Epithelial cell of esophagus (primary cell): ENCODE measurements at regions not wholly inside any gene's neighbourhood (a gene's known extent, or its start where the extent isn't known, plus 50 kb on each side); places are given as distances from the start of the nearest gene placed in this dataset.

Experiments used
- DNase-seq: peaks from one replicate; pipeline ENCODE4 v3.0.0; 2010; ENCODE audit warnings: low read depth
- H3K4me3 ChIP-seq: 2 replicates; pipeline ENCODE4 v1.5.1; 2011; ENCODE audit warnings: mild to moderate bottlenecking, low read length, control low read depth
- TF ChIP-seq, protein P1 (sequence below): IDR thresholded peaks from 2 replicates; pipeline ENCODE4 v1.5.1; 2011; ENCODE audit warnings: low read depth, mild to moderate bottlenecking, low read length, control low read depth, inconsistent platforms; ENCODE audit not compliant: insufficient read depth; ENCODE audit errors: missing control alignments

DNA sequence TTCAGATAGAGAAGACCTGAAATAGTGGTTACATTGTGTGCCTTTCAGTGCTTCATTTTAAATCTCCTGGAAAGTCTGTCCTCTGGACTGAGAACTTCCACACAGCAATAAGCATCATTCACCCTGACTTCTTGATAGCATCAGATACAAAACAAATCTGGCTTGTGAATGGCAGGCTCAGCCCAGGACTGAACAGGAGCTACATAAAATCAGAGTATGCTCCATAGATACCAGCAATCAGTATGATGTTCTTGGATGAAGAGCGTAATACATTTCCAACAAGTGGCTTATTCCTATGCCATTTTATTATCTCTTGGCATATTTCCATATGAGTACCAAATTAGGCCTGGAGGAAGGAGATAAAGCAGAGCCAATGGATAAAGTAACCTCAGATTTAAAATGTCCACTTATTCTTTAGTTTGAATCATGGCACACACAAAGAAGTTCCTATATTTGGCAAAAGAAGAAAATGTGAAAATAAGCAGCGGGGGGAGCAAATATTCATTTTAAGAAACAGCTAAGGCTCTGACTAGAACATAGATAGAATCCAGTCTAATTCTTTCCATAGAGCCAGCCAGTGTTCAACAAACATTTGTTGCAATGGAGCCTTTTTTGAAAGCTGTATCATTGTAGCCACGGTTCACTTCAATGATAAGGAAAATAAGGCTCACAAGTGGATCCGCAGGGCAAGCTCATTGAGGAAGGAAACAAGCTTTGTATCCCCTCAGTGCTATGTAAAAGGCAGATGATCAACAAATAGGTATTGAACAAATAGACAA, 230.8 kb upstream of the CHAC2 start:
- no peak for DNase-seq
- H3K4me3 ChIP-seq: no peak overlapping the region
- TF ChIP-seq, protein P1, sequence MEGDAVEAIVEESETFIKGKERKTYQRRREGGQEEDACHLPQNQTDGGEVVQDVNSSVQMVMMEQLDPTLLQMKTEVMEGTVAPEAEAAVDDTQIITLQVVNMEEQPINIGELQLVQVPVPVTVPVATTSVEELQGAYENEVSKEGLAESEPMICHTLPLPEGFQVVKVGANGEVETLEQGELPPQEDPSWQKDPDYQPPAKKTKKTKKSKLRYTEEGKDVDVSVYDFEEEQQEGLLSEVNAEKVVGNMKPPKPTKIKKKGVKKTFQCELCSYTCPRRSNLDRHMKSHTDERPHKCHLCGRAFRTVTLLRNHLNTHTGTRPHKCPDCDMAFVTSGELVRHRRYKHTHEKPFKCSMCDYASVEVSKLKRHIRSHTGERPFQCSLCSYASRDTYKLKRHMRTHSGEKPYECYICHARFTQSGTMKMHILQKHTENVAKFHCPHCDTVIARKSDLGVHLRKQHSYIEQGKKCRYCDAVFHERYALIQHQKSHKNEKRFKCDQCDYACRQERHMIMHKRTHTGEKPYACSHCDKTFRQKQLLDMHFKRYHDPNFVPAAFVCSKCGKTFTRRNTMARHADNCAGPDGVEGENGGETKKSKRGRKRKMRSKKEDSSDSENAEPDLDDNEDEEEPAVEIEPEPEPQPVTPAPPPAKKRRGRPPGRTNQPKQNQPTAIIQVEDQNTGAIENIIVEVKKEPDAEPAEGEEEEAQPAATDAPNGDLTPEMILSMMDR: no peak

DNA sequence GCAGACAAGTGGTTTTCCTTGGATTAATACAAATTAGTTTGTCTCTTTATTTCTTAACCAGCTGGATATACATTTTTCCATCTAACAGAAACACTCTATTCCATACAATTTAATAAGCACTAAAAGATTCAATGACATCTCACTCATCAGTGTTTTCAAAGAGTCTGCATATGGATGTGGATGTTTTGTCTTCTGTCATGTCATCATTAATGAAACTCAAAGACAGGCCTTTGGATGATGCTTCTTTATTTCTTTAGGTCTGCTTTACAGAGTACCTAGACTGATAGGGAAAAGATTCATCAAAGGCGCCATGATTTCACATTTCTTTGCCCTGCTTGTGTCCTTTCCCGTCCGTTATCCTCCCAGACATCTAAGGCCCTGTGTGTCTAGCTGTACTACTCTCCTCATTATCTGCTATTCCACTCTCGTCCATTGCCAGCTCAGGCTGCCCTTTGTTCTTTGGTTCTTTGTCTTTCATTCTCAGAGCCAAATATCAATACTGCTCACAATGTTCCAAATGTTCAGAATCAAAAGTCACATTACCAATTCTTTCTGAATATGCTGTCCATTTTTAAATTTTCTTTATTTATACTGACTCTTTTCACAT, 232.3 kb upstream of the CHAC2 start:
- TF ChIP-seq, protein P1: no peak
- no peak for DNase-seq
- H3K4me3 ChIP-seq: no peak overlapping the region

DNA sequence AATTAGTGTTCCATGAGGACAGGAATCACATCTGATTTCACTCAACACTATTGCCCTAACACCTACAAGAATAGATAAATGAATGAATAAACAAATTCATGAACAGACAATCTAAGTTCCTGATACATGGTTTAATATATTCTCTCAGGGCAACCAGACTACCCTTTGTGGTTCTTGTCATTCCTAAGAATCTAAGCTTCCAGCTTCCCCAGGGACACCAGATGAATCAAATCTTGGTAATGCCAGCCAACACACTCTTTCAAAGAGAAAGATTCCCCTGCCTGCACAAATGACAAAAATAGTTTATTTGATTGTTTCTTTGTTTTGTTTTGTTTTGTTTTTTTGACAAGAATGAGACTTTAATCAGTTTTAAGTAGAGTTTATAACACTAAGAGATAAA, 237.5 kb upstream of the CHAC2 start:
- no peak overlapping the region for H3K4me3 ChIP-seq
- TF ChIP-seq, protein P1: no peak
- no peak for DNase-seq

DNA sequence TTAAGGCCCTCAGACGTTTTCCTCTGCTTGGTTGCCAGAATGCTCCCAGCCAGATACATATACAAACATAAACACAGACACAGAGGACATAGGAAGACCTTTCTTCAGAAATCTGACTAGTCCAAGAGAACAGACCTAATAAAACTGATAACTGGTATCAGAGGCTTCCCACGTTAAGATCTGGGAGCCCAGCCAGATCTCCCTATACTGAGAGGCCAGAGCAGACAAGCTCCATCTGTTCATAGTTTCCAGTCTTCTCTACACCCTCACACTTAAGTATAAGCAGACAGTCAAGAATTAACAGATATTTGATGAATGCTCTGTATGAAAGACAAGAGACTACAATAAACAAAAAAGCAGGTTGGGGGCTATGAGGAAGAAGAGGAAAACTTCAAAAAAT, 240.5 kb upstream of the CHAC2 start:
- no peak overlapping the region for H3K4me3 ChIP-seq
- TF ChIP-seq, protein P1: no peak
- no peak for DNase-seq

DNA sequence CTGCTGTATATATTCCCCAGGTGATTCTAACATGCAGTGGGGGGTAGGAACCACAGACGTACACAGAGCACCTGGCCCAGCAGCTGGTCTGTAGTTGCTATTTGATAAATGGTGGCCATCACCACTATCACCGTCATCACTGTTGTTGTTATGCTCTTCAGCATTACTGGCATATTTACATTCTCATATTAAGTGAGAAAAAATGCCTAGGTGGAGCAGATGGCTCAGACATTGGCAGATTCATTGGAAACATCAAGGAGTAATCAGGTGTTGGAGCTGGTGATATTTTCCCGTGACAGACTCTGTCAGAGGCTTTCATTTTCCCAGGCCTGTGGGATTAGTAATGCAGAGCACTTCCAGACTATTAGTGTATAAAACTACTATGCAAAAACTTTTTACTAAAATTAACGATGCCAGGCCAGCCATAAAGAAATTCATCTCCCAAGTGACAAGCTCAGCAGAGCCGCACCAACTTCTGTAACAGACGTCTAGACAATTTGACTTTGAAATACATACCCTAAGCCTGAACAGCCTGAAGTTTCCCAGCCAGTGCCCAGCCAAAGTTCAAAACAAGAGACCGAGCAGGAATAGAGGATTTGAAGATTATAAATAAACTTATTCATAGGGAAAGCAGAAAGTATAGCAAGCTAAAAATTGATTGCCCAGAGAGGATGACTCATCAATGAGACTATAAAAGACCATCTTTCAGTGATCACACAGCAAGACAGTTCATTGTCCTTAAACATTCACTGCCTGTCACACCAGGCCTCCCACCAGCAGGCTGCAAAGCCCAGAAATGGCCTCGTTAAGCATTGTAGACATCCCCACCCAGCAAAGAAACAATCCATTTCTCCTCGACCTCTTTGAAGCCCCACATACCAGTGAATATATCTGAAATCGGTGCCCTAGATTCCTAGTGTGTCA, 247.4 kb upstream of the CHAC2 start:
- DNase-seq: no peak
- TF ChIP-seq, protein P1: no peak
- no peak overlapping the region for H3K4me3 ChIP-seq

DNA sequence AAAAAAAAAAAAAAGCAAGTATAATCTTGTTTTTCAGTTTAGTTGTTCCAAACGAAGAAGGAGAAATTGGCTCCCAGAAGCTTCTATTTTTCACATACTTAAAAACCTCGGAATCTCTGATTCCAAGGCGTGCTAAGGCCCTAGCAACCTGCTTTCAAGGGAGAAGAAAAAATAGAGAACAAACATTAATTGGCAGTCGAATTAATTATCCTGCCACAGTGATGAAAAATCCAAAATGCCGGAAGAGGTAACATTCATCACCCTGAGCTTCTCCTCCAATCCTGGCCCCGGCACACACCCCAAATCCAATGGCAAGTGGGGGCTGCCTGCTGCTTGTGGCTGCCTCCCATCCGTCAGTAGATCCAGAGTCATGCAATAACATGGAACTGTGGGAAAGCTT, 250.2 kb upstream of the CHAC2 start:
- no peak for DNase-seq
- H3K4me3 ChIP-seq: no peak overlapping the region
- TF ChIP-seq, protein P1: no peak
